H1 (cell line): ENCODE measurements at regions not wholly inside any gene's neighbourhood (a gene's known extent, or its start where the extent isn't known, plus 50 kb on each side); places are given as distances from the start of the nearest gene placed in this dataset.

ENCODE experiments used
- CTCF ChIA-PET: fragments of 300-600 bp; sonication (Branson Sonifier 250); formaldehyde crosslinking; loops from one replicate; lab custom pipeline; 2021; ENCODE audit not compliant: partially characterized antibody; lab: Charles Lee
- POLR2A ChIA-PET: fragments of 300-600 bp; sonication (Branson Sonifier 250); formaldehyde crosslinking; loops from one replicate; lab custom pipeline; 2021; ENCODE audit warnings: inconsistent platforms; ENCODE audit not compliant: partially characterized antibody; lab: Charles Lee
- DNase-seq, 2 experiments: peaks; one replicate each; pipeline versions ENCODE4 v3.0.0 to v3.0.0-alpha.2; 2010 to 2022; ENCODE audit warnings: low spot score in 2 of 2, low read depth in 1 of 2, mixed read lengths in 1 of 2
- FAIRE-seq: peaks from 2 replicates; lab custom pipeline; 2011; peaks lifted over from hg19 to GRCh38; lab: Jason Lieb, UNC
- H2AFZ ChIP-seq: 2 replicates; pipeline ENCODE4 v1.8.1; 2012; ENCODE audit warnings: low read length, inconsistent platforms
- H2AK5ac ChIP-seq: 2 replicates; pipeline ENCODE4 v1.6.1; 2013; ENCODE audit warnings: low read depth, low read length
- H2BK120ac ChIP-seq: replicated peaks from 2 replicates; pipeline ENCODE3; 2013; ENCODE audit warnings: low read depth, low read length, inconsistent platforms
- H2BK12ac ChIP-seq: 2 replicates; pipeline ENCODE4 v1.6.1; 2013; ENCODE audit warnings: low read depth, low read length
- H2BK15ac ChIP-seq: 2 replicates; pipeline ENCODE4 v1.6.1; 2013; ENCODE audit warnings: low read length
- H2BK20ac ChIP-seq: 2 replicates; pipeline ENCODE4 v1.6.1; 2013; ENCODE audit warnings: low read length
- H2BK5ac ChIP-seq: 2 replicates; pipeline ENCODE4 v1.6.1; 2013; ENCODE audit warnings: low read depth, low read length
- H3K14ac ChIP-seq: 2 replicates; pipeline ENCODE4 v1.6.1; 2013; ENCODE audit warnings: inconsistent platforms; ENCODE audit not compliant: insufficient read length
- H3K18ac ChIP-seq: 2 replicates; pipeline ENCODE4 v1.6.1; 2013; ENCODE audit warnings: low read length; ENCODE audit errors: extremely low read depth
- H3K23ac ChIP-seq: 2 replicates; pipeline ENCODE4 v1.6.1; 2013; ENCODE audit warnings: inconsistent platforms; ENCODE audit not compliant: insufficient read length
- H3K23me2 ChIP-seq: 2 replicates; pipeline ENCODE4 v1.6.1; 2013; ENCODE audit warnings: low read depth, low read length
- H3K27ac ChIP-seq: 2 replicates; pipeline ENCODE4 v1.6.1; 2011; ENCODE audit warnings: low read depth, low read length, inconsistent platforms
- H3K27me3 ChIP-seq, 4 experiments: replicated peaks in 1 of 4; 1 replicate in 1 of 4; 2 replicates in 3 of 4; pipeline versions ENCODE4 v1.6.1 to v1.8.1; 2011 to 2013; ENCODE audit warnings: low read length in 3 of 4, mild to moderate bottlenecking in 3 of 4, inconsistent platforms in 2 of 4, mixed read lengths in 2 of 4, moderate library complexity in 1 of 4; ENCODE audit not compliant: control insufficient read depth in 3 of 4, insufficient read depth in 3 of 4; ENCODE audit errors: extremely low read depth in 1 of 4
- H3K36me3 ChIP-seq, 4 experiments: 2 replicates each; pipeline versions ENCODE4 v1.6.1 to v1.8.1; 2011 to 2013; ENCODE audit warnings: mild to moderate bottlenecking in 4 of 4, low read length in 3 of 4, moderate library complexity in 2 of 4, control low read depth in 1 of 4, inconsistent platforms in 1 of 4; ENCODE audit not compliant: insufficient read depth in 4 of 4, control insufficient read depth in 2 of 4
- H3K4ac ChIP-seq: replicated peaks from 2 replicates; pipeline ENCODE3; 2013; ENCODE audit warnings: low read length, low read depth, mixed read lengths, inconsistent platforms; ENCODE audit not compliant: insufficient read length
- H3K4me1 ChIP-seq, 4 experiments: replicated peaks in 1 of 4; 1 replicate in 1 of 4; 2 replicates in 3 of 4; pipeline versions ENCODE4 v1.6.1 to v1.8.1; 2011 to 2013; ENCODE audit warnings: low read length in 3 of 4, inconsistent platforms in 2 of 4, mixed read lengths in 1 of 4; ENCODE audit not compliant: insufficient read depth in 4 of 4, control insufficient read depth in 3 of 4
- H3K4me2 ChIP-seq, 2 experiments: 2 replicates each; pipeline versions ENCODE4 v1.6.1 to v1.8.1; 2011 to 2013; ENCODE audit warnings: low read depth in 2 of 2, low read length in 2 of 2, control low read depth in 1 of 2, inconsistent platforms in 1 of 2, mild to moderate bottlenecking in 1 of 2; ENCODE audit not compliant: insufficient read depth in 1 of 2
- H3K4me3 ChIP-seq, 4 experiments: fragments of 200-600, 300-600 bp in 1 of 4; sonication (generic), shearing (Covaris generic), sonication (Bioruptor Twin) in 1 of 4; 2 replicates each; pipeline versions ENCODE4 v1.5.1 to v1.8.1; 2011 to 2016; ENCODE audit warnings: low read length in 4 of 4, low read depth in 3 of 4, control low read depth in 2 of 4, inconsistent platforms in 2 of 4, mild to moderate bottlenecking in 2 of 4, mixed read lengths in 1 of 4, moderate library complexity in 1 of 4; ENCODE audit not compliant: insufficient read depth in 2 of 4; ENCODE audit errors: extremely low read depth in 1 of 4
- H3K56ac ChIP-seq: replicated peaks from 2 replicates; pipeline ENCODE3; 2013; ENCODE audit warnings: low read depth, mild to moderate bottlenecking, mixed read lengths, low read length, inconsistent platforms; ENCODE audit not compliant: insufficient read length
- H3K79me1 ChIP-seq: 2 replicates; pipeline ENCODE4 v1.6.1; 2013; ENCODE audit warnings: low read depth, low read length, control low read depth
- H3K79me2 ChIP-seq, 2 experiments: 2 replicates each; pipeline versions ENCODE4 v1.6.1 to v1.8.1; 2012 to 2013; ENCODE audit warnings: low read length in 2 of 2, mild to moderate bottlenecking in 2 of 2, inconsistent platforms in 1 of 2; ENCODE audit not compliant: insufficient read depth in 2 of 2, control insufficient read depth in 1 of 2
- H3K9ac ChIP-seq, 4 experiments: replicated peaks in 1 of 4; 1 replicate in 1 of 4; 2 replicates in 3 of 4; pipeline versions ENCODE4 v1.6.1 to v1.8.1; 2011 to 2013; ENCODE audit warnings: low read depth in 3 of 4, low read length in 3 of 4, control low read depth in 2 of 4, mild to moderate bottlenecking in 2 of 4, moderate library complexity in 2 of 4, inconsistent platforms in 1 of 4; ENCODE audit errors: extremely low read depth in 1 of 4
- H3K9me3 ChIP-seq, 2 experiments: 2 replicates each; pipeline versions ENCODE4 v1.6.1 to v1.8.1; 2012 to 2013; ENCODE audit warnings: mild to moderate bottlenecking in 2 of 2, moderate library complexity in 2 of 2, control low read depth in 1 of 2, inconsistent platforms in 1 of 2, low read depth in 1 of 2, low read length in 1 of 2, mixed read lengths in 1 of 2; ENCODE audit not compliant: insufficient read depth in 2 of 2
- H4K20me1 ChIP-seq, 2 experiments: replicated peaks in 1 of 2; 2 replicates each; pipeline versions ENCODE3 to v1.8.1; 2011 to 2013; ENCODE audit warnings: inconsistent platforms in 2 of 2, low read length in 2 of 2, mild to moderate bottlenecking in 1 of 2; ENCODE audit not compliant: insufficient read depth in 2 of 2, control insufficient read depth in 1 of 2
- H4K5ac ChIP-seq: 2 replicates; pipeline ENCODE4 v1.6.1; 2013; ENCODE audit warnings: low read length, low read depth, mixed read lengths, inconsistent platforms; ENCODE audit not compliant: insufficient read length
- H4K8ac ChIP-seq: 2 replicates; pipeline ENCODE4 v1.8.0; 2013; ENCODE audit warnings: mild to moderate bottlenecking, moderate library complexity, low read length, inconsistent platforms; ENCODE audit not compliant: insufficient read depth; ENCODE audit errors: extremely low read depth
- H4K91ac ChIP-seq: replicated peaks from 2 replicates; pipeline ENCODE3; 2013; ENCODE audit warnings: low read length, mixed read lengths, inconsistent platforms; ENCODE audit not compliant: insufficient read length
- CHD7 ChIP-seq: fragments of 300-600 bp; sonication (generic); IDR thresholded peaks from 2 replicates; pipeline ENCODE4 v1.7.1; 2012; ENCODE audit warnings: low read length, moderate library complexity, mild to moderate bottlenecking, inconsistent platforms; ENCODE audit not compliant: insufficient replicate concordance
- WGBS, 2 experiments: shearing (Covaris generic) in 1 of 2; methylation state at CpG; one replicate each; pipeline versions ENCODE4 v1.1.6 to v1.1.7; 2013 to 2015; ENCODE audit warnings: low lambda C conversion rate in 2 of 2, mixed read lengths in 2 of 2, inconsistent platforms in 1 of 2, low coverage in 1 of 2, missing lambda C conversion rate in 1 of 2; ENCODE audit not compliant: insufficient replicate concordance in 2 of 2, insufficient coverage in 1 of 2, insufficient read length in 1 of 2; ENCODE audit errors: extremely low coverage in 1 of 2, missing lambda C conversion rate in 1 of 2; 5-methylcytosine and 5-hydroxymethylcytosine counted together

- Histone ChIP-seq H3K23ac (no peak overlapping the region), H3K9me3 (no peaks in the 10 kb centered on the region), H4K8ac (no peak overlapping the region), H3K79me1 (no peaks in the 10 kb centered on the region), H3K56ac (no peak overlapping the region), H3K4ac (no peak overlapping the region), H3K14ac (no peak overlapping the region), H3K36me3 (no peaks in the 10 kb centered on the region), H4K91ac (no peak overlapping the region), H4K5ac (no peak overlapping the region), H3K79me2 (no peaks in the 10 kb centered on the region), H4K20me1 (no peaks in the 10 kb centered on the region), H3K4me1 (peaks cover 0 to 5% (median 0%) of the 10 kb centered on the region in 4 experiments; a peak in 1 of 7 replicates), H2BK120ac (no peak overlapping the region), H3K4me3 (no peak overlapping the region), H2BK12ac (no peak overlapping the region), H3K9ac (no peak overlapping the region), H3K23me2 (no peaks in the 10 kb centered on the region), H2BK20ac (no peak overlapping the region), H2AK5ac (no peak overlapping the region), H3K4me2 (no peak overlapping the region), H2BK15ac (no peak overlapping the region), H2AFZ (no peak overlapping the region), H2BK5ac (no peak overlapping the region), H3K18ac (no peak overlapping the region), H3K27me3 (no peaks in the 10 kb centered on the region), H3K27ac (no peak overlapping the region)
- 89% methylated on average over 1 of the region's 1 CpG; no CpG with 5 or more reads in 1 of the 2 experiments for WGBS, 2 experiments
- POLR2A ChIA-PET = no interaction called here
- DNase-seq (no peak), FAIRE-seq (no peak)
- CTCF ChIA-PET = no interaction called here
- no peak for TF ChIP-seq CHD7
Observed at GRCh38 chr5:67966712-67967111, 248.8 kb upstream of the PIK3R1 start.
